ENCODE measurements at regions not wholly inside any gene's neighbourhood (a gene's known extent, or its start where the extent isn't known, plus 50 kb on each side); places are given as distances from the start of the nearest gene placed in this dataset.

DNA sequence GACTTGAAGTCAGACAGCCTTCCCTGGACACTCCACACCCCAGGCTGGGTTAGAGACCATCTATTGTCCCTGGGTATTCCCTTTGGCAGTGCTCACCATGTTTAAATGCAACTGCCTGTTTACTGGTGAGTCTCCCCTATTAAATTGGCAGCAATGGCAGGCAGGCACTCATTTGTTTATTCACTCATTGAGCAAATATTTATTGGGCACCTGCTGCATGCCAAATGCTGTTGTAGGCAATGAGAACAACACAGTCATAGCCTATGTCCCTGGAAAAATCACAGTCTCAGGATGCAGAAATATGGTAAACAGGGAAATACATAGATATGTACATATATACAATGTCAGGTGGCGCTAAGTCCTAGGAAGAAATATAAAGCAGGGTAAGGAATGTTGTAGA, 212.8 kb downstream of the SUDS3 start:
- Mint-ChIP-seq H3K4me3 (no peak overlapping the region), H3K27me3 (ENCODE audit: low read depth in 2 of 2) (no peaks in the 10 kb centered on the region), H3K9me3 (no peaks in the 10 kb centered on the region), H3K36me3 (no peaks in the 10 kb centered on the region), H3K4me1 (no peaks in the 10 kb centered on the region), H3K27ac (no peak overlapping the region)
- H3K27ac ChIP-seq (ENCODE audit: low read length): no peak overlapping the region
- no peaks in the 10 kb centered on the region for H3K36me3 ChIP-seq (ENCODE audit: control insufficient read depth, insufficient read depth, low read length)
- 67% methylated on average over 1 of the region's 1 CpG for WGBS (ENCODE audit: insufficient coverage)
- DNase-seq (no peak), ATAC-seq (no peak)
- H3K4me1 ChIP-seq (ENCODE audit: control insufficient read depth, insufficient read depth, low read length): no peaks in the 10 kb centered on the region
- no peaks in the 10 kb centered on the region for H3K9me3 ChIP-seq (ENCODE audit: control insufficient read depth, insufficient read depth, low read length)
- intact Hi-C loops (cut with micrococcal nuclease): no loop called here
- TF ChIP-seq, protein P1, sequence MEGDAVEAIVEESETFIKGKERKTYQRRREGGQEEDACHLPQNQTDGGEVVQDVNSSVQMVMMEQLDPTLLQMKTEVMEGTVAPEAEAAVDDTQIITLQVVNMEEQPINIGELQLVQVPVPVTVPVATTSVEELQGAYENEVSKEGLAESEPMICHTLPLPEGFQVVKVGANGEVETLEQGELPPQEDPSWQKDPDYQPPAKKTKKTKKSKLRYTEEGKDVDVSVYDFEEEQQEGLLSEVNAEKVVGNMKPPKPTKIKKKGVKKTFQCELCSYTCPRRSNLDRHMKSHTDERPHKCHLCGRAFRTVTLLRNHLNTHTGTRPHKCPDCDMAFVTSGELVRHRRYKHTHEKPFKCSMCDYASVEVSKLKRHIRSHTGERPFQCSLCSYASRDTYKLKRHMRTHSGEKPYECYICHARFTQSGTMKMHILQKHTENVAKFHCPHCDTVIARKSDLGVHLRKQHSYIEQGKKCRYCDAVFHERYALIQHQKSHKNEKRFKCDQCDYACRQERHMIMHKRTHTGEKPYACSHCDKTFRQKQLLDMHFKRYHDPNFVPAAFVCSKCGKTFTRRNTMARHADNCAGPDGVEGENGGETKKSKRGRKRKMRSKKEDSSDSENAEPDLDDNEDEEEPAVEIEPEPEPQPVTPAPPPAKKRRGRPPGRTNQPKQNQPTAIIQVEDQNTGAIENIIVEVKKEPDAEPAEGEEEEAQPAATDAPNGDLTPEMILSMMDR (IDR thresholded peaks at IDR 0.05): no peak
- H3K27me3 ChIP-seq (ENCODE audit: control insufficient read depth, insufficient read depth, low read length): no peaks in the 10 kb centered on the region
- H3K4me3 ChIP-seq (ENCODE audit: low read length): no peak overlapping the region

DNA sequence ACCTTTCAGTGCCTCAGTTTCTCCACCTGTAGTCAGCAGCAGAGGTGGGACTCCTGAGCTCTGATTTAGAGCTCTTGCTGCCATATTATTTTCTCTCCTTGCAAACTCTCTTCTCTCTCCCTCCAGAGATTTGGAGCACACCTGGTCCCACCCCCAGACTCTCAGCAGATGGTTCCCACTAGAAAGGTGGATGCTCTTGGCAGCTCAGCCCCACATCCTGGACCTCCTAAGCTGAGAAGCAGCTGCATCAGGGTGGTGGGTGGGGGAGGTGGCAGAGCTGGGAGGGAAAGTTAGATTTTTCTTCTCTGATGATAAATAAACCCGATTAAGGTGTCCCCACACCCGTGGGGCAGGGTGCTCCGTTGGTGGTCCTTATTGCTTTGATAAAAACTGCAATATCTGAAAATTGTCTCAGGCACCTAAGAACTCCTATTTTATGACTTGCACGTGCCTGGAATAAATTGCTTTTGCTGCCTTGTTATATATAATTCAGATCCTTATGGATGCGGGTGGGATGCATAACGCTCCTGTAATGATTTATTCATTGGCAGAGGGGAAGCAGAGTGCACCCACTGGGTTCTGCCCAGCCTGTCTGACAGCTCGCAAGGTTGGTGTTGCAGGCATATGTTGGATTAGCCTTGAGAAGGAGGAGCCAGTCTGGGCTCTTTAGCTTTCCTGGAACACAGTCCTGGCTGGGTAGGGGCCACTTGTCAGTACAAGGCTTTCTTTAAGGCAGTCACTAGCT, 214.2 kb downstream of the SUDS3 start:
- Mint-ChIP-seq H3K4me1 (no peaks in the 10 kb centered on the region), H3K9me3 (no peaks in the 10 kb centered on the region), H3K4me3 (no peak overlapping the region), H3K36me3 (no peaks in the 10 kb centered on the region), H3K27ac (no peak overlapping the region), H3K27me3 (ENCODE audit: low read depth in 2 of 2) (no peaks in the 10 kb centered on the region)
- H3K9me3 ChIP-seq (ENCODE audit: control insufficient read depth, insufficient read depth, low read length): no peaks in the 10 kb centered on the region
- intact Hi-C loops (cut with micrococcal nuclease): no loop called here
- DNase-seq (no peak), ATAC-seq (no peak)
- no peaks in the 10 kb centered on the region for H3K27me3 ChIP-seq (ENCODE audit: control insufficient read depth, insufficient read depth, low read length)
- no peaks in the 10 kb centered on the region for H3K36me3 ChIP-seq (ENCODE audit: control insufficient read depth, insufficient read depth, low read length)
- whole genome bisulfite sequencing (ENCODE audit: insufficient coverage): 62% methylated on average over 7 of the region's 7 CpGs
- H3K27ac ChIP-seq (ENCODE audit: low read length): no peak overlapping the region
- no peak overlapping the region for H3K4me3 ChIP-seq (ENCODE audit: low read length)
- TF ChIP-seq, protein P1 (IDR thresholded peaks at IDR 0.05): no peak
- no peaks in the 10 kb centered on the region for H3K4me1 ChIP-seq (ENCODE audit: control insufficient read depth, insufficient read depth, low read length)

DNA sequence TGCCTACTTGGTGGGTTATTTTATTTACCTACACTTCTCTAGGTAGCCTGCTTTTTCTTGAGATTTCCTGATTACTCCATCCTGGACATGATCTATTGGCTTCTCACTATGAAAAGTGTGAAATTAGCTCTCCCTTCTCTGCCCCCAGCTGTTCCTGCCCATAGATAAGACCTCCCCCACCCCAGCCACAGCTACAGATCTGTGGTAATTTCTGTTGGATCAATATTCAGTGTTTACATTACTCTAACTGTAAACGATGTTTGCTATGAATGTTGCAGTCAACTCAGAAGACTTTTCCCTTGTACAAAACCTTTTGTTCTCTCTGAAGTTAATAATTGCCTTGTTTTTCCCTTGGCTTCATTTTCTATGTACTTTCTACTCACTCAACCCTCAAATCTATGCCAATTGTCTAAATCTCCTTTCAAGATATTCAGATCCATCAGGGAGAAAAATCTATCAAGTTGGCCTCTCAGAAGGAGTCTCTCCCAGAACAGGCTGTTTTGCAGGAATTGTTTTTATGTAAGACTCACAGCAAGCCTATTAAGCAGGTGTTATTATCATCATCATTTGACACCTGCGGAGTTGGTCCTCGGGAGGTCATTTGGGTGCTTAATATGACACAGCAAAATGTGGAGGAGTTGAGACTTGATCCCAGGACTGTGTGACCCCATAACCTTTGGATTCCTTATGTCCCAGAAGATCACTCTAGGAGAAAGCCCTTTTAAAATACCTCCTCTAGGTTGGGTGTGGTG, 227.4 kb downstream of the SUDS3 start:
- H3K9me3 ChIP-seq (ENCODE audit: control insufficient read depth, insufficient read depth, low read length): no peaks in the 10 kb centered on the region
- Mint-ChIP-seq H3K27me3 (ENCODE audit: low read depth in 2 of 2) (no peaks in the 10 kb centered on the region), H3K27ac (no peak overlapping the region), H3K4me1 (no peaks in the 10 kb centered on the region), H3K4me3 (no peak overlapping the region), H3K9me3 (no peaks in the 10 kb centered on the region), H3K36me3 (no peaks in the 10 kb centered on the region)
- ATAC-seq: no peak
- WGBS (ENCODE audit: insufficient coverage): 57% methylated on average over 3 of the region's 3 CpGs
- H3K4me3 ChIP-seq (ENCODE audit: low read length): no peak overlapping the region
- intact Hi-C loops (cut with micrococcal nuclease): no loop called here
- H3K4me1 ChIP-seq (ENCODE audit: control insufficient read depth, insufficient read depth, low read length): no peaks in the 10 kb centered on the region
- no peaks in the 10 kb centered on the region for H3K36me3 ChIP-seq (ENCODE audit: control insufficient read depth, insufficient read depth, low read length)
- no peak for DNase-seq
- H3K27me3 ChIP-seq (ENCODE audit: control insufficient read depth, insufficient read depth, low read length): no peaks in the 10 kb centered on the region
- H3K27ac ChIP-seq (ENCODE audit: low read length): no peak overlapping the region
- TF ChIP-seq, protein P1 (IDR thresholded peaks at IDR 0.05): no peak

Data from natural killer cell (primary cell).